CD14-positive monocyte (primary cell): ENCODE measurements at regions not wholly inside any gene's neighbourhood (a gene's known extent, or its start where the extent isn't known, plus 50 kb on each side); places are given as distances from the start of the nearest gene placed in this dataset.

Experiments used
- DNase-seq, 3 donors: peaks; one replicate each; pipeline ENCODE4 v3.0.0-alpha.2; 2011 to 2022
- H2AFZ ChIP-seq: 2 replicates; pipeline ENCODE4 v1.6.0; 2012; ENCODE audit warnings: mild to moderate bottlenecking, low read depth, low read length, inconsistent platforms; ENCODE audit not compliant: insufficient read depth, poor library complexity, severe bottlenecking
- H3K27ac ChIP-seq, 2 donors: 1 replicate in 1 of 2; 2 replicates in 1 of 2; pipeline ENCODE4 v1.5.1; 2012 to 2013; ENCODE audit warnings: low read length in 2 of 2, control low read depth in 1 of 2, inconsistent platforms in 1 of 2, low read depth in 1 of 2, mild to moderate bottlenecking in 1 of 2
- H3K27me3 ChIP-seq, 2 donors: one replicate each; pipeline versions ENCODE4 v1.6.0 to v1.6.1; 2011 to 2013; ENCODE audit warnings: low read length in 2 of 2; ENCODE audit not compliant: control insufficient read depth in 2 of 2, insufficient read depth in 2 of 2
- H3K36me3 ChIP-seq, 2 donors: replicated peaks in 1 of 2; 1 replicate in 1 of 2; 2 replicates in 1 of 2; pipeline versions ENCODE4 v1.5.1 to v1.6.1; 2012 to 2013; ENCODE audit warnings: low read length in 2 of 2, control low read depth in 1 of 2, inconsistent platforms in 1 of 2, mild to moderate bottlenecking in 1 of 2; ENCODE audit not compliant: insufficient read depth in 2 of 2, control insufficient read depth in 1 of 2
- H3K4me1 ChIP-seq, 2 donors: 1 replicate in 1 of 2; 2 replicates in 1 of 2; pipeline versions ENCODE4 v1.5.1 to v1.6.1; 2012 to 2013; ENCODE audit warnings: low read length in 2 of 2, control low read depth in 1 of 2, inconsistent platforms in 1 of 2, mild to moderate bottlenecking in 1 of 2, moderate library complexity in 1 of 2; ENCODE audit not compliant: insufficient read depth in 2 of 2, control insufficient read depth in 1 of 2
- H3K4me2 ChIP-seq: replicated peaks from 2 replicates; pipeline ENCODE3; 2012; ENCODE audit warnings: low read length, moderate library complexity, mild to moderate bottlenecking; ENCODE audit not compliant: poor library complexity, severe bottlenecking; ENCODE audit errors: extremely low read depth
- H3K4me3 ChIP-seq, 3 experiments: fragments of 200-600 bp in 1 of 3; sonication (generic) in 1 of 3; replicated peaks in 1 of 3; 1 replicate in 2 of 3; 2 replicates in 1 of 3; pipeline ENCODE4 v1.5.1; 2011 to 2013; ENCODE audit warnings: low read length in 3 of 3, mild to moderate bottlenecking in 3 of 3, control low read depth in 2 of 3, low read depth in 2 of 3, inconsistent platforms in 1 of 3, moderate library complexity in 1 of 3
- H3K79me2 ChIP-seq: 2 replicates; pipeline ENCODE4 v1.6.0; 2012; ENCODE audit warnings: mild to moderate bottlenecking, control low read depth, inconsistent platforms, low read length, moderate library complexity; ENCODE audit not compliant: insufficient read depth
- H3K9ac ChIP-seq: 2 replicates; pipeline ENCODE4 v1.6.0; 2017; ENCODE audit warnings: low read length, mild to moderate bottlenecking; ENCODE audit not compliant: insufficient read depth, poor library complexity, severe bottlenecking
- H3K9me3 ChIP-seq, 2 donors: replicated peaks in 1 of 2; 1 replicate in 1 of 2; 2 replicates in 1 of 2; pipeline versions ENCODE4 v1.5.1 to v1.6.1; 2012 to 2013; ENCODE audit warnings: low read length in 2 of 2, control low read depth in 1 of 2; ENCODE audit not compliant: control insufficient read depth in 1 of 2, insufficient read depth in 1 of 2
- H4K20me1 ChIP-seq: 2 replicates; pipeline ENCODE4 v1.6.0; 2012; ENCODE audit warnings: mild to moderate bottlenecking, low read length, control low read depth, moderate library complexity; ENCODE audit not compliant: insufficient read depth
- H3K27ac Mint-ChIP-seq, 7 donors: one replicate each; pipeline ENCODE4 v1.8.0; 2020; ENCODE audit warnings: mild to moderate bottlenecking in 7 of 7, mixed read lengths in 7 of 7, moderate library complexity in 6 of 7, inconsistent platforms in 2 of 7
- H3K27me3 Mint-ChIP-seq, 3 donors: one replicate each; pipeline ENCODE4 v1.8.0; 2021 to 2022; ENCODE audit warnings: low read depth in 3 of 3, mild to moderate bottlenecking in 3 of 3, mixed read lengths in 3 of 3, moderate library complexity in 3 of 3, inconsistent platforms in 1 of 3
- H3K36me3 Mint-ChIP-seq, 2 donors: one replicate each; pipeline ENCODE4 v1.8.0; 2020; ENCODE audit warnings: mixed read lengths in 2 of 2, inconsistent platforms in 1 of 2, mild to moderate bottlenecking in 1 of 2
- H3K4me1 Mint-ChIP-seq: one replicate; pipeline ENCODE4 v1.8.0; 2020; ENCODE audit warnings: mild to moderate bottlenecking, mixed read lengths
- H3K4me3 Mint-ChIP-seq, 2 donors: one replicate each; pipeline ENCODE4 v1.8.0; 2020; ENCODE audit warnings: mild to moderate bottlenecking in 2 of 2, mixed read lengths in 2 of 2, moderate library complexity in 1 of 2
- H3K9me3 Mint-ChIP-seq, 7 donors: one replicate each; pipeline ENCODE4 v1.8.0; 2020 to 2022; ENCODE audit warnings: mixed read lengths in 7 of 7, mild to moderate bottlenecking in 6 of 7, moderate library complexity in 6 of 7, inconsistent platforms in 2 of 7
- CTCF ChIP-seq: fragments of 200-600 bp; IDR thresholded peaks from one replicate; pipeline ENCODE4 v1.8.0; 2022; ENCODE audit warnings: antibody characterized with exemption, mild to moderate bottlenecking
- WGBS: methylation state at CpG from one replicate; pipeline ENCODE4 v1.1.5; 2013; ENCODE audit warnings: missing lambda C conversion rate; ENCODE audit not compliant: insufficient coverage; 5-methylcytosine and 5-hydroxymethylcytosine counted together
- intact Hi-C, 2 donors: fragments of 100-400 bp; cut with micrococcal nuclease; formaldehyde crosslinking; loops; one replicate each; pipeline versions ENCODE4 v1.15.0 to v1.15.1; 2023

GRCh38 chr2:156826341-156826933 is 390.3 kb downstream of the GPD2 start:
- Histone ChIP-seq H3K27ac (no peak overlapping the region), H3K4me3 (no peak overlapping the region), H3K9ac (no peak overlapping the region), H3K4me1 (no peaks in the 10 kb centered on the region), H3K36me3 (no peaks in the 10 kb centered on the region), H3K27me3 (no peaks in the 10 kb centered on the region), H3K79me2 (no peaks in the 10 kb centered on the region), H2AFZ (no peak overlapping the region), H3K9me3 (peaks cover 8 to 9% of the 10 kb centered on the region in 2 donors), H4K20me1 (no peaks in the 10 kb centered on the region), H3K4me2 (no peak overlapping the region)
- Mint-ChIP-seq H3K9me3 (peaks cover 0 to 12% (median 6%) of the 10 kb centered on the region in 7 donors), H3K27ac (no peak overlapping the region), H3K4me1 (no peaks in the 10 kb centered on the region), H3K4me3 (no peak overlapping the region), H3K36me3 (no peaks in the 10 kb centered on the region), H3K27me3 (no peaks in the 10 kb centered on the region)
- TF ChIP-seq CTCF, result no peak
- no CpG with 5 or more reads among the region's 2 CpGs for WGBS
- intact Hi-C loops, result no loop called here
- no peak for DNase-seq

GRCh38 chr2:156834431-156834830 is 398.3 kb downstream of the GPD2 start:
- no peaks in the 10 kb centered on the region for H3K27me3 ChIP-seq
- no peaks in the 10 kb centered on the region for H3K36me3 Mint-ChIP-seq
- no peaks in the 10 kb centered on the region for H3K79me2 ChIP-seq
- H3K4me3 Mint-ChIP-seq, result no peak overlapping the region
- intact Hi-C loops, result no loop called here
- no peaks in the 10 kb centered on the region for H4K20me1 ChIP-seq
- H3K9me3 ChIP-seq, result peaks cover 0 to 2% of the 10 kb centered on the region in 2 donors
- H3K9me3 Mint-ChIP-seq, result peaks cover 0 to 5% (median 2%) of the 10 kb centered on the region in 7 donors
- H2AFZ ChIP-seq, result no peak overlapping the region
- TF ChIP-seq CTCF, result no peak
- H3K27ac ChIP-seq, result no peak overlapping the region
- no peak overlapping the region for H3K4me2 ChIP-seq
- no CpG with 5 or more reads among the region's 1 CpG for WGBS
- DNase-seq, result no peak
- H3K4me1 ChIP-seq, result no peaks in the 10 kb centered on the region
- H3K36me3 ChIP-seq, result no peaks in the 10 kb centered on the region
- H3K4me3 ChIP-seq, result no peak overlapping the region
- no peaks in the 10 kb centered on the region for H3K4me1 Mint-ChIP-seq
- no peak overlapping the region for H3K9ac ChIP-seq
- H3K27me3 Mint-ChIP-seq, result peaks cover 0 to 2% (median 0%) of the 10 kb centered on the region in 3 donors
- no peak overlapping the region for H3K27ac Mint-ChIP-seq
